ENCODE measurements at regions not wholly inside any gene's neighbourhood (a gene's known extent, or its start where the extent isn't known, plus 50 kb on each side); places are given as distances from the start of the nearest gene placed in this dataset.
"Not testable (repeated sequence)": the region's sequence is repeated elsewhere in the genome, so short reads cannot be mapped to it uniquely, and the experiment has no call there.

GRCh38 chr2:226286916-226287315 is 512.7 kb downstream of the IRS1 start:
- H3K9me3 Mint-ChIP-seq (ENCODE audit: unreplicated experiment) = peaks cover 5% of the 10 kb centered on the region
- peaks cover 5% of the 10 kb centered on the region for H3K36me3 Mint-ChIP-seq (ENCODE audit: low read depth, unreplicated experiment)
- H3K4me3 Mint-ChIP-seq (ENCODE audit: unreplicated experiment) = no peak overlapping the region
- H3K27me3 Mint-ChIP-seq (ENCODE audit: unreplicated experiment) = no peaks in the 10 kb centered on the region
- H3K4me1 Mint-ChIP-seq (ENCODE audit: unreplicated experiment) = no peaks in the 10 kb centered on the region
- TF ChIP-seq CTCF (IDR thresholded peaks at IDR 0.05; ENCODE audit: unreplicated experiment) = no peak
- no peak for DNase-seq (ENCODE audit: low spot score)
- H3K27ac Mint-ChIP-seq (ENCODE audit: unreplicated experiment) = no peak overlapping the region

- Mint-ChIP-seq H3K4me1 (ENCODE audit: unreplicated experiment) (no peaks in the 10 kb centered on the region), H3K27me3 (ENCODE audit: unreplicated experiment) (no peaks in the 10 kb centered on the region), H3K36me3 (ENCODE audit: low read depth, unreplicated experiment) (no peaks in the 10 kb centered on the region), H3K27ac (ENCODE audit: unreplicated experiment) (no peak overlapping the region), H3K4me3 (ENCODE audit: unreplicated experiment) (no peak overlapping the region), H3K9me3 (ENCODE audit: unreplicated experiment) (no peaks in the 10 kb centered on the region)
- DNase-seq (ENCODE audit: low spot score) = no peak
- no peak for TF ChIP-seq CTCF (IDR thresholded peaks at IDR 0.05; ENCODE audit: unreplicated experiment)
Observed at GRCh38 chr2:226283796-226284195, 515.8 kb downstream of the IRS1 start.

- H3K36me3 Mint-ChIP-seq (ENCODE audit: low read depth, unreplicated experiment) = no peaks in the 10 kb centered on the region
- H3K27ac Mint-ChIP-seq (ENCODE audit: unreplicated experiment) = no peak overlapping the region
- no peak for TF ChIP-seq CTCF (IDR thresholded peaks at IDR 0.05; ENCODE audit: unreplicated experiment)
- no peaks in the 10 kb centered on the region for H3K4me1 Mint-ChIP-seq (ENCODE audit: unreplicated experiment)
- DNase-seq (ENCODE audit: low spot score) = no peak
- H3K9me3 Mint-ChIP-seq (ENCODE audit: unreplicated experiment) = no peaks in the 10 kb centered on the region
- H3K27me3 Mint-ChIP-seq (ENCODE audit: unreplicated experiment) = no peaks in the 10 kb centered on the region
- no peak overlapping the region for H3K4me3 Mint-ChIP-seq (ENCODE audit: unreplicated experiment)
Observed at GRCh38 chr2:226282151-226282550, 517.5 kb downstream of the IRS1 start.

- H3K4me1 Mint-ChIP-seq (ENCODE audit: unreplicated experiment); H3K4me3 Mint-ChIP-seq (ENCODE audit: unreplicated experiment); H3K27ac Mint-ChIP-seq (ENCODE audit: unreplicated experiment); H3K27me3 Mint-ChIP-seq (ENCODE audit: unreplicated experiment); H3K36me3 Mint-ChIP-seq (ENCODE audit: low read depth, unreplicated experiment); DNase-seq (ENCODE audit: low spot score); H3K9me3 Mint-ChIP-seq (ENCODE audit: unreplicated experiment): not testable (repeated sequence)
Observed at GRCh38 chr2:226280136-226280535, 519.5 kb downstream of the IRS1 start.

- Mint-ChIP-seq H3K4me1 (ENCODE audit: unreplicated experiment) (no peaks in the 10 kb centered on the region), H3K36me3 (ENCODE audit: low read depth, unreplicated experiment) (no peaks in the 10 kb centered on the region), H3K9me3 (ENCODE audit: unreplicated experiment) (no peaks in the 10 kb centered on the region), H3K27ac (ENCODE audit: unreplicated experiment) (no peak overlapping the region), H3K4me3 (ENCODE audit: unreplicated experiment) (no peak overlapping the region), H3K27me3 (ENCODE audit: unreplicated experiment) (no peaks in the 10 kb centered on the region)
- TF ChIP-seq CTCF (IDR thresholded peaks at IDR 0.05; ENCODE audit: unreplicated experiment) = no peak
- DNase-seq (ENCODE audit: low spot score) = no peak
Observed at GRCh38 chr2:226275215-226275614, 524.4 kb downstream of the IRS1 start.

GRCh38 chr2:226274143-226274542 is 525.5 kb downstream of the IRS1 start:
- Mint-ChIP-seq H3K4me3 (ENCODE audit: unreplicated experiment) (no peak overlapping the region), H3K9me3 (ENCODE audit: unreplicated experiment) (no peaks in the 10 kb centered on the region), H3K27ac (ENCODE audit: unreplicated experiment) (no peak overlapping the region), H3K36me3 (ENCODE audit: low read depth, unreplicated experiment) (no peaks in the 10 kb centered on the region), H3K4me1 (ENCODE audit: unreplicated experiment) (no peaks in the 10 kb centered on the region), H3K27me3 (ENCODE audit: unreplicated experiment) (no peaks in the 10 kb centered on the region)
- TF ChIP-seq CTCF (IDR thresholded peaks at IDR 0.05; ENCODE audit: unreplicated experiment) = no peak
- DNase-seq (ENCODE audit: low spot score) = no peak

All from endothelial cell (in vitro differentiated cells).